Esophagus mucosa (tissue), 1 donor: ENCODE measurements at regions not wholly inside any gene's neighbourhood (a gene's known extent, or its start where the extent isn't known, plus 50 kb on each side); places are given as distances from the start of the nearest gene placed in this dataset.

Source experiments
- ATAC-seq: fragments of 200-7000 bp; cut with Tn5 transposase; one replicate; pipeline ENCODE4 v1.9.1; 2020
- donor health status: DM: yes; HTN: yes; CAD: no.

DNA sequence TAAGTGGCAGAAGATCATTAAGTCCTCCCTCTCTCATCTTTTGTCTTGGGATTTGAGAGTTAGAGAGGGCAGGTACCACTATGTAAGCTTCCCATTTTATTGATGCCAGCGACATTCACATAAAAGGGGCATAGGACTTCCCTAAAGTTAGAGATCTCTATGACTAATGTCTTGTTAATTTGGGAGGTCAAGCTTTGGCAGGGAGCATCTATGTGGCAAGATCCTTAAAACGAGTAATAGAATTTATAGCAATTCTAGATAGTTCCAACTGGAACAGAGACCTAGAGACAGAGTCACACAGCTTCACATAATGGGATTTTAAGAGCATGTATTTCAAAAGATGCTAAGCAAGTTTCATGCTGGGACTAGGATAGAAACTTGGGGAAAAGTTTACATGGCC, 308.0 kb downstream of the MAP2K6 start:
- no peak for ATAC-seq

DNA sequence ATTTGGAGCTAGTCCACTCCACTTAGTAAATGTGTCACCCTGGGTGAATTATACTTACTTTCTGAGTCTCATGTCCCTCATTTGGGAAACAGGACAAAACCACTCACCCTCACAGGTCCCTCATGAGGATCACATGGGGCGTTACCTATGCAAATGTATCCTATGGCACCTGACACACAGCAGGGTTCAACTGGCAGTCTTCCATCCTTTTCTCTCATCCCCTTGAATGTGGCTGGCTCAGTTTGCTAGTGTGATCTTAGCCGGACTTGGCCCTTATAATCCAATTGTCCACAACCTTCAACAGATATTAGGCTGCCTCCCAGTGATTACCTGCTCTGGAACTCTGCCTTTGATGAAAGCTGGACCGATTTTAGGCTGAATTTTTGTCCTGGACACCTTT, 308.8 kb downstream of the MAP2K6 start:
- no peak for ATAC-seq

DNA sequence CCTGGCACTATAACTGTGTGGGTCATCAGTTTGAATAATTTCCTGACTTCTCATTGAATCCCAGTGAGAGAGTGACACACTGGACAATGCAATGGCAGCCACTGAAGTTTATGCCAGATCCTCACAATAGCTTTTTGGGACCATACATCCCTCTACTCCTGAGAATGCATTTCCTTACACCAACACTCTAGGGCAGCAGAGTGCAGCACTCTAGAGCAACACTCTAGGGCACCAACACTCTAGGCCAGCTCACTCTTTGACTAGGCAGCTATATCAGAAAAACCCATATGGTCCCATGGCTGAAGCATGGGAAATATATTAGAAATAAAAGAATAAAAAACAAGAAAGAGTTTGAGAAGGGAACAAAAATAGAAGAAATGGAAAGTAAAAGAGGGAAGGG, 309.2 kb downstream of the MAP2K6 start:
- peak; percentile 53 for ATAC-seq

DNA sequence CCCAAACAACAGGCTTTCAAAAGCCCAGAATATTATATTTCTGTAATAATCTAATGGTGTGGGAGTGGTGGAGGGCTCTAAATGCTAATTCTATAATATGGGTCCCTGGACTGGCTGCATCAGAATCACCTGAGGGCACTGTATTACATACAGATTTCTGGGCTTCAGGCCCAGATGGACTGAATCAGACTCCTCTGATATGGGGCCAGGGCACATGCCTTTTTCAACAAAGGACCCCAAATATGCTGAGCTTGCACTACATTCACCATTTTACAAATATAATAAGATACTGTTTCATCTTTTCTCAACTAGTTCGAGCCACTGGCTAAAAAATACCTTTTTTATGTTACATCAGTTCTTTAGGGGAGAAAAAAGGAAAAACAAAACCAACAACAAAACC, 309.7 kb downstream of the MAP2K6 start:
- no peak for ATAC-seq

DNA sequence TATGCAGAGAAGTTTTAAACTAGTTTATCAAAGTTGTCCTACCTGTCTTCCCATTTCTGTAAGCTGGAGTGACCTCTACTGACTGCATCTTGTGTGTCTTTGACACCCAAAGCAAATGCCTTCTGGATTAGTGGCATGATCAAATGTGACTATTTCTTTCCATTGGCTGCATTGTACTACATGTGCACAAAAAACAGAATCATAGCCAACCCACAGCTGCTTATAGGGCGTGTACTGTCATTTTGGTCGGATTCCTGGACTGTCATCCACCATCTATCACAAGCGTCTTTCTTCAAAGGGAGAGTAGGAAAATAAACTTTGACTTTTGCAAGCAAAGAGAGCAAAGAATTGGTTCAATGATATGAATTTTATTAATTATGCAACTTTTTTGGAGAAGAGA, 310.6 kb downstream of the MAP2K6 start:
- ATAC-seq, result no peak

DNA sequence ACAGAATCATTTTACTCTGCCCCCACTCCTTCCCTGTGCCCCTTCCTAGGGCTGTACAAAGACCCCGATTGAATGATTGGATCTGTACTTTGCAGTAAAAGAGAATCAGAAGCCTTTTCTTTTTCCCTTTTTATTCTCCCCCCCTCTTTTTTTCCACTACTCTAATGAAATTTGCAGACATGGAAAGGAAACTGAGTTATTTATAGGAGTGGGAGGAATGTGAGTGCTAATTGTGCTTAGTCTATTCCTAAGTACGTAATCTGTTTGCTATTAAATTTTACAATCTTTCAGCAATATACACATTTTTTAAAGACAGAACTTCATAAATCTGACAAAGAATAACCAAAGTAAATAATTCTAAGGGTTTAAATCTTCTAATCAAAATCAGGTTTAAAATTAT, 314.3 kb downstream of the MAP2K6 start:
- no peak for ATAC-seq

DNA sequence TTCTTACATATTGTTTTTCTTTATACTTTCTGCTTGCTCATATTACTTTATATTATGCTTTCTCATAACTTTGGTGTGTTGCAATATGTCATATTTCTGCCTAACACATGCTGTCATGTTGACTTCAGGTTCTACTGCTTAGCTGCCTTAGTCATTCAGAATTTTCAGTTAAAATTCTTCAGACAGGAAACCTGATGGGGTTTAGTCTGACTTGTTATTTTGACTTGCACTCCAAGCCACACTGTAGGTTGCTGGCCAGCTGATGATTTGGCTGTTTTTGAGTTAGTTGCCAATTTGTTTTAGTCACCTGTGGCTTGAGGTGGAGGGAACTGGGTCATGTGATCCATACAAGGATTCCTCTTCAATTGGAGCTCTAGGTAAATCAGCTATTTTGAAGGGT, 315.4 kb downstream of the MAP2K6 start:
- peak; percentile 79 for ATAC-seq

DNA sequence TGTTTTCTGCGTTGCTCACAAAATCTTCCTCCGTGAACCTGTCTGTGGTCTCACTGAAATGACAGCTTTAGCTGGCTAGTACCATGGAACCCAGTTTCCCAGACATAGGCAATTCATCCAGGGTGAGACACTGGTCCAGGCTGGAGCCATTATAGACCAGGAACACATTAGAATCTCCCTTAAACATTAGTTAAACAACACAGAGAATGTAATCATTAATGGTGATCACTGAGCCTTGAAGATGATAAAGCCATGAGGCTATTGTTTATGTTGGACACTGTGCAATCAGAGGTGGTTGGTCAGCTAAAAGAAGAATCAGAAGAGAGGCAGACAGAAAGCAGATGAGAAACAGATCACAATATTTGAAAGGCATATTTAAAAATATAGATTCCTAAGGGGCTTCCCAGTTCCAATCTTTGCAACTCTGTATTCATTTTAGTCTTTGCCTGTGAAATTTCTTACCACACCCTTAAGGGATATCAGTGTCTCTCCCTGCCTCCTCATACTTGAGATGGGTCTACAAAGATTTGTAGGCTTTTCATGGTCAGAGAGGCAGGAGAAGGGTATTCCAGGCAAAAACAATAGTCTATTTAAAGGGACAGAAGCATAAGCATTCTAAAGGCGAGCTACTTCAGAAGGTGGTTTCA, 317.9 kb downstream of the MAP2K6 start:
- ATAC-seq, result no peak

DNA sequence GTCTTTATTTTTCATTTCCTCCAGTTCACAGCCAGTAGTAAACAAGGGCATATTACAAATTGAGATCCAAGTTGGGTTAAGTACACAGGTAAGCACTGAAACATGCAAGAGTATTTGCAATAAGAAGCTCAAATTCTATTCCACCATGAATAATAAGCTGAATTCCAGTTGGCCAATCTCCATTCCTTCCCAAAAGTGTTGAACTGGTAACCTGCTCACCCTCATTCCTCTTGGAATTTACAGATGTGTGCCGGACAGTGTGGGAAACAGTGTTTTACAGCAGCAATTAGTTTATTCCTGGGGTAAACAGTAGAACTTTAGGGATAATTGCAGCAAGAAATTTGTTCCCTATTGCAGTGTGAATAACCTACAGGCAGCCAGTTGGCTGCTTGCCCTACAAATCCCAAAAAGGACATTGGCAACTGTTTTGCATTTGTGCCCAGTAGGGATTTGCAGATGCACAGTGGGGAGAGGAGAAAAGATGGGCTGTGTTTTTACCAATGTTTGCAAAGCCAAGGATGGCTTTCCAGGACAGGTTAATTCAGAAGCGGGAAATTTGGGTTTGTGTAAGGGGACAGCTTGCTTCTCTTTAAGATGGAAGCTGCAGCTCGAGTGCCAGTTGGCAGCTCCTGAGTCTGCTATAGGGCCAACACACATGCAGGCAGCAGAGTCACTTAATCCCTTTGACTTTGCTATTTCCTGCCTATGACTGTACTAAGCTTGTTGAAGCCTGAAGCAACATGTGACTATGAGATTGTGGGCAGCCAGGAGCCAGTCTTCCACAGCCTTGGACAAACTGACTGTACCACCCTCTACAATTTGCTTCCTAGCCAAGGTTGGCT, 318.9 kb downstream of the MAP2K6 start:
- peak; percentile 99 for ATAC-seq

DNA sequence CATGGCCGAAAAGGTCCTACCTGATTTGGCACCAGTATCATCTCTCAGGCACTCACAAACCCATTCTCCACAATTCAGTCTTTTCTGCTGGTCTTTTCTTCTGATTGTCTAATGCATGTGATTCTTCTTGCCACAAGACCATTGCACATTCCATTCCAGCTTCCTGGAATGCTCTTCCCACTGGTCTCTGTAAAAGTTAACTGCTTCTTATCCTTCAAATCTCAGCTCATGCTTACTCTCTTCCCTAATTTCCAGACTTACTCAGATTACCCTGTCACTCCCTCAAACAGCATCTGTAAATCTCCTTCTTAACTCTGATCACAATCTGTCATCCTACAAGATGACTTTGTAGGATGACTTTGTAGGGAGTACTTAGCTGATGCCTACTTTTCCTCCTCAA, 320.2 kb downstream of the MAP2K6 start:
- ATAC-seq, result no peak

DNA sequence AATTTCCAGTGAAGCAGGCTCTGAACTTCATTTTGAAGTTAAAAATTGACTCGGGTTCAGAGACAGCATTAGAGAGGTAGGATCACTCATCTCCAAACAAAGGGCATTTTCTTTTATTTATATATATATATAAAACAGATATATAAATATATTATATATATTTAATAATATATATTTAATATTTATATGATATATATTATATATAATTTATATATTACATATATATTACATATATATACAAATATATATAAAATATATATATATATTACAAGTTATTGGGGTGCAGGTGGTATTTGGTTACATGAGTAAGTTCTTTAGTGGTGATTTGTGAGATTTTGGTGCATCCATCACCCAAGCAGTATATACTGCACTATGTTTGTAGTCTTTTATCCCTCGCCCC, 320.8 kb downstream of the MAP2K6 start:
- ATAC-seq, result no peak

DNA sequence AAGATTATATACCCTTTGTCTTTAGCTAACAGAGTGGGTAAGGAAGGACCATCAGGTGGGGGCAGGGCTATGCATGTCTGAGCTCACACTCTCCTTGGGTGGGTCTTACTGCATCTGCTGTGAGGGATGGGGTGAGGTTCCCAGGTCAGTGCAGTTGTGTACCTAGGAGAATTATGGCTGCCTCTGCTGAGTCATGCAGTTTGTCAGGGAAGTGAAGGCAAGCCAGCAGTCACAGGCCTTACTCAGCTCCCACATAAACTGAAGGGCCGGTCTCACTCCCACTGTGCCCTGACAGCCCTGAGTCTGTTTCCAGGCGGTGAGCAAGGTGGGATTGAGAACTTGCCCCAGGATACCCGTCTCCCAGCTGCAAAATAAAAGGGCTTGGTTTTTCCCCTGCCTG, 328.6 kb downstream of the MAP2K6 start:
- peak; percentile 55 for ATAC-seq

DNA sequence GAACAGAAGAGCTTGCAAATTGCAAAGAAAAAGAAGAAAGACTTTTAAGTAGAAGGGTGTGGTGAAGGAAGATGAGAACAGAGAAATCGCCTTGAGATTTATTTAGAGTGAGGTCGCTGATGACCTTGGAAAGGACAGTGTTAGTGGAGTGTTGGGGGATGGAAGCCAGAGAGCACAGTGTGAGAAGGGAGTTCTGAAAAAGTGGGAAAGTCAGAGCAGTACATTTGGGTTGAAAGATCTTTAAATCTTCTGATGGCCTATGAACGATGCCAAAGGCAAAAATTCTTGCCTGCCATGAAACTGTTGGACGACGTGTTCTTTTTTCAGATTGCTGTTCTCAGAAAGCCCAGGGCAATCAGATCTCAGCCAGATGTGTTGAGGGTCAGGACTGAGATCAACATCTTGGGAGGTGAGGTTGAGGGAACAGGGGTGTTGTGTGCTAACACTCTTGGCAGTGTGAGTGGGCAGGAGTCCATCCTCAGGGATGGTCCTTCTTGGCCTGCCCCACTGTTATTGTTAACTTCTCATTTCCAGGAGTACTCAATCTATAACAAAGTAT, 330.1 kb downstream of the MAP2K6 start:
- ATAC-seq, result no peak

DNA sequence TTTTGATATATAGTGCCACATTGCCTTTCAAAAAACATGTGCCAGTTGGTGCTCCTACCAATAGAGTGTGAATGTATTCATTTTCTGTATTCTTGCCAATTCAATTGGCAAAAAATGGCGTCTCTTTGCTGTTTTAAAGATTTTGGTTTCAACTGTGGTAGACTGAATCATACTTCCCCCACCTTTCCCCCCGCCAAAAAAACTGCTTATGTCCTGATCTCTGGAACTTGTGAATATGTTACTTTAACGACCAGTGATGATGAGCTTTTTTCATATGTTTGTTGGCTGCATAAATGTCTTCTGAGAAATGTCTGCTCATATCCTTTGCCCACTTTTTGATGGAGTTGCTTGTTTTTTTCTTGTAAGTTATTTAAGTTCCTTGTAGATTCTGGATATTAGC, 325.1 kb upstream of the KCNJ16 start:
- ATAC-seq, result no peak

DNA sequence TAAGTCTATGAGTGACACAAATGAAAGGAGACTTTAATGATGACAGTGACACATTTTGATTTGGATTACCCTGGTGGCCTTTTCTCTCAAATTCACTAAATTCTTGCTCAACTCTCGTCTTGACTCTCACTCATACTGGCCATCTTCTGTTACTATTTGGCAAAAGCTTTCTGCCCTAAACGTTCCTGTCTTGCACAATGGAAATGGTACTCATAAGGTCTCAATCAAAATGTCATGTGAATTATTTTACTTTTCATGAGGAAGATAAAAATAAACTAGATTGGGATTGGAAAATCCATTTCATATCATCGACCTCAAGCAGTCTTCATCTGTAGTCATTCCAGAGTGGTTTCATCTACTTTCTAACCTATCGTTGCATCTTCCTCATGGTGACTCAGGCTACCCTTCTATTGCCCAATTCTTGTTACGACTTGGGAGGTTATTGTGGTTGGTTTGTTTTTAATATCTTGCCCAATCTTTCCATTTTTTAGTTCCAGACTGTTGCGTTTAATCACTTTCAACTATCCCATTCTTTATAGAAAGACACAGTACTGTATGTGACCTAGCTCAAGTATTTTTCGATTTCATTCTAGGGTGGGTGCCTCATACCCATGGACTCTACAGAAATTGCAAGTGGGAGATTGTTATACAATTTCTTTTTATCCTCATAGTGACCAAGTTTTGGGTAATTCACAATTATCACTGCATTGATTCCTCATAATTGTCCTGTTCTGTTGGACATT, 317.2 kb upstream of the KCNJ16 start:
- ATAC-seq, result peak; percentile 60

DNA sequence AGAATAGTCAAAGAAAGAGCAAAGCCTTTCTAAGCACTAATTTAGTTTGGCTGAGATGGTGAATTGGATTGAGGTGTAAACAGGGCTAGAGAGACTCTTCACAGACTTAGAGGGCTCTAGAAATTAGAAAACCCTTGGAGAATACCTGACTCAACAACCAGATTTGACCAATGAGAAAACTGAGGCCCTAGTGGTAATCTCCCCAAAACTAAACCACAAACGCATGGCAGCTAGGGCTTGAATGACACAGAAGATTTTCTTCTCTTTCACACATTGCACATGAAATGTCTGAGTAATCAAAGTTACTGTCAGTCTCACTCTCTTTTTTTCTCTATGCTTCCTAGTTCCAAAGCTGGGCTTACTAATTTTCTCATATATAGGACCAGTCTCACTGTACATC, 314.5 kb upstream of the KCNJ16 start:
- ATAC-seq, result no peak

DNA sequence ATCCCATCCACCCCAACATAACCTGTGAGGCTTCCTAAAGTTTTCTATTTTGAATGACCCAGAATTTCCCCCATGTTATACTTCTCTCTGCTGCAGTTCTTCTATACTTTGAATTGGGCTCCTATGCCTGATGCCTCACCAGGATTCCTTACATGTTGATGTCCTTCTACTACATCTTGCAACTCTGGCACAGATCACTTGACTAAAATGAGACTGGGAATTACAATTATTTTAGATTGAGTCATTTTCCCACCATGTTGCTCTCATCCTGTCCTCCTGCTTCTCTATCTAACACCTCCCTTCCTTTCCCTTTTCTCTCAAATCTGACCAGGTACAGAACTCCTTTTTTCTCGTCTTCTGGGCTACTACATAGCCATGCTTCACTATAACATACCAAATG, 314.0 kb upstream of the KCNJ16 start:
- ATAC-seq, result no peak

DNA sequence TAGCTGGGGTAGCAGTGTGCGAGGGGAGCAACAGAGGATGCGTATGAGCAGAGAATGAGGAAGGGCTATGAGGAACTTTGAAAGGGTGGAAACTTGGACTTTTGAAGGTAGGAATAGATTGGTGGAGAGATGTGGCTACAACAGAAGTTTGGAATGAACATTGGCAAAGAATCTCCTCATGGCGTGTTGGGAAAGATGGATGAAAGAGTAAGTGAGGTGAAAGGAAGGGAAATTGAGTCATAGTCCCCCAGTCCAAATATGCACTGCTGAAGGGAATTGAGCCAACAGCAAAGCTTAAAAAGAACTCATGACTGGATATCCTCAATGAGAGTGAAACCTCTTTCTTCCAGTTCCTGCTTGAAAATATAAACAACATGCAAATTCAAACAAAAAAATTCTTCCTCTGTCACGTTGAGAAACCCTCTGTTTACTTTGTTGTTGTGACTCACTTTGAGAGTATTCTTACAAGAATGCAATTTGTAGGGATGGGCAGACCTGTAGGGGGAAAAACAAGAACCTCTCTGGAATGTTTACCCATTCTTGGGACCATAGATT, 313.2 kb upstream of the KCNJ16 start:
- ATAC-seq, result peak; percentile 67

DNA sequence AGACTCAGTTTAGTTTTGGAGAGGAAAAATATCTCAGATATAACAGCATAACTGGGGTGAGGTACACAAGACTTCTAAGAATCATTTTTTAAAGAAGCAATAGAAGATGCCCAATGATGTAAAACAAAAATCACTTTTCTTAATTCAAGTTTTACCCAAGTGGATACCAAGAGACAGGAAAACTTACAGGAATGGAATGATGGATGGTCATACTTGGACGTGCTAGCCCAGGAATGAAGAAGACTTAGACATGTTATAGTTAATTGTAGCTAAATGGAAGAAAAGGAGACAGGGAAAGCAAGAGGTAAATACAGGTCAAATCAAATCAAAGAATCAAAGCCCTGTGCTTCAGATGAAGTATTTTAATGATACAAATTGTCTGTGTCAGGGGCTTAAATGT, 312.7 kb upstream of the KCNJ16 start:
- no peak for ATAC-seq

DNA sequence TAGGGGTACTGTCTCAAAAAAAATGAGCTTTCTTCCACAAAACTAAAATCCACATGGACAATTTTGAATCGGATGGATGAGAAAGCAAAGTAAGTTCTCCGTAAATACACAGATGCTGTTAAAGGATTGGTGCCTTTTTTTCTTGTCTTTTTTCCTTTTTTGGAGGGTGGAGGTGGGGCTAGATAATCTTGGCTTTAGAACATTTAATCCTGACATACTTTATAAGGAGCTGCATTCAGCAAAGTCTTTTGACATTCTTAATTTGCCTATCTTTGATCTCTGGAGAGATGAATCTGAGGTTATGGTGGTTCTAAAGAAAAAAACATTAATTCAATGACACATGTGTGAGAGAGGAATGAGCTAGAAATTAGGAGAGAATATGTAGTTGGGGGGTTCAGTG, 312.3 kb upstream of the KCNJ16 start:
- ATAC-seq, result no peak

DNA sequence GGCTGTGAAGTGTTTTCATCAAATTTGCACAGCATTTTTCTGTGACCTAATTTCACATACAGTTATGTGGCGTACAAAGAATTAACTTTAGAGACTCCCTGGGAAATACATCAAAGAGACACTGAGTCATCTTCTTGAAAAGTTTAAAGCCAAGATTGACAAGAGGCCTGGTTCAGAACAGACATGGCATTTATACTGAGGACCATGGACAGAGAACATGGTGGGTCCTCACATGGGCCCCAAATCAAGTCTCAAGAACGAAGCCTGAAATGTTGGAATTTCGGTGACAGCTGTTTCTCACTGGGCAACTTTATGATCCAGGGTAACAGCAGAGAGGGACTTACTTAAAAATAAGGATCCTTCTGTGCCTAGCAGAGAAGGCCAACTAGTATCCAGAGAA, 311.5 kb upstream of the KCNJ16 start:
- ATAC-seq, result peak; percentile 32

DNA sequence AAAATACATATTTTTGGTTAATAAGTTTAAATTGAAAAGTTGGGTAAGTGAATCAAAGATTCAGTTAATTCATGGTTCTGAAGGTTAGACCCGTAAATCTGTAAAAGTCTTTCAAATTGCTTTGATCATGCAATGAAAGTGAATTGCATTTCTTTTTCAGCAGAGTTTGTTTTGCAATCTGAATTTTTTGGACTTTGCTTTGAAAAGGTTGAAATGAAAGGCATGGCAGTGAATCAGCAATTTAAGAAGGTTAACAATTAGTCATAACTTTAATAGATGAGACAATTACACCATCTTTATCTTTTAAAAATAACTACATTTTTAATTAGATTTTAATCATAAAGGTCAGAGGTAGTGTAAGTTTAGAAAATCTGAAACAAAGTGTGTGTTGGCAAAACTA, 310.9 kb upstream of the KCNJ16 start:
- ATAC-seq, result no peak

DNA sequence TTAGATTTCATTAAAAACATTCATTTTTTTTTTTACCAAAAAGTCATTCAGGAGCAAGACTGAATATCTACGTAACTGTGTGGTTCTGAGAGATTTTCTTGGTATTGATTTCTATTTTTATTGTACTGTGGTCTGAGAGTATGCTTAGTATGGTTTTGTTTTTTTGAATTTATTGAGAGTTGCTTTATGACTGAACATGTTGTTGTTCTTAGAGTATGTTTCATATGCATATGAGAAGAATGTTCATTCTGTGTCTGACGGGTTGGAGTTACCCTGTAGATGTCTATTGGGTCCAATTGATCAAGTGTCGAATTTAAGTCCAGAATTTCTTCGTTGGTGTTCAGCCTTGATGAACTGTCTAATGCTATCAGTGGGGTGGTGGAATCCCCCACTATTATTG, 306.0 kb upstream of the KCNJ16 start:
- no peak for ATAC-seq
